GM23338 (cell line): ENCODE measurements at regions not wholly inside any gene's neighbourhood (a gene's known extent, or its start where the extent isn't known, plus 50 kb on each side); places are given as distances from the start of the nearest gene placed in this dataset.

Experiments
- ATAC-seq: fragments of 200-7000 bp; cut with Tn5 transposase; 3 replicates; pipeline ENCODE4 v1.9.1; 2020
- DNase-seq: peaks from one replicate; pipeline ENCODE4 v3.0.0-alpha.2; 2015; ENCODE audit warnings: low spot score
- H2AFZ ChIP-seq: fragments of 200-600 bp; sonication (generic); 2 replicates; pipeline ENCODE4 v1.8.0; 2016; ENCODE audit warnings: antibody characterized with exemption, mild to moderate bottlenecking, moderate library complexity
- H3F3A ChIP-seq: fragments of 200-600 bp; sonication (generic); replicated peaks from 2 replicates; pipeline ENCODE4 v1.8.0; 2017; ENCODE audit warnings: antibody characterized with exemption, mixed run types, low read depth
- H3K27ac ChIP-seq: fragments of 200-600 bp; sonication (generic); 2 replicates; pipeline ENCODE4 v1.6.1; 2016; ENCODE audit warnings: low read depth
- H3K27me3 ChIP-seq: fragments of 200-600 bp; sonication (generic); 2 replicates; pipeline ENCODE4 v1.8.0; 2016; ENCODE audit warnings: mild to moderate bottlenecking, mixed run types, moderate library complexity; ENCODE audit not compliant: insufficient read depth
- H3K36me3 ChIP-seq: fragments of 200-600 bp; sonication (generic); 2 replicates; pipeline ENCODE4 v1.8.0; 2016; ENCODE audit warnings: mild to moderate bottlenecking; ENCODE audit not compliant: insufficient read depth
- H3K4me1 ChIP-seq: fragments of 200-600 bp; sonication (generic); 2 replicates; pipeline ENCODE4 v1.8.0; 2016; ENCODE audit warnings: mild to moderate bottlenecking, moderate library complexity; ENCODE audit not compliant: insufficient read depth
- H3K4me2 ChIP-seq: fragments of 200-600 bp; sonication (generic); 2 replicates; pipeline ENCODE4 v1.7.1; 2017; ENCODE audit warnings: mixed run types
- H3K4me3 ChIP-seq: fragments of 200-600 bp; sonication (generic); 2 replicates; pipeline ENCODE4 v1.6.1; 2016; ENCODE audit warnings: mixed run types
- H3K79me2 ChIP-seq: fragments of 200-600 bp; sonication (generic); replicated peaks from 2 replicates; pipeline ENCODE4 v1.8.0; 2017; ENCODE audit warnings: mild to moderate bottlenecking; ENCODE audit not compliant: insufficient read depth
- H3K9me2 ChIP-seq: fragments of 200-600 bp; sonication (generic); 2 replicates; pipeline ENCODE4 v1.8.0; 2017; ENCODE audit not compliant: insufficient read depth
- H4K20me1 ChIP-seq: fragments of 200-600 bp; sonication (generic); replicated peaks from 2 replicates; pipeline ENCODE4 v1.8.0; 2017; ENCODE audit warnings: mild to moderate bottlenecking; ENCODE audit not compliant: insufficient read depth
- H3K27ac Mint-ChIP-seq: 2 replicates; pipeline ENCODE4 v1.8.0; 2020; ENCODE audit warnings: inconsistent platforms, mild to moderate bottlenecking, moderate library complexity, mixed read lengths
- H3K27me3 Mint-ChIP-seq: 3 replicates; pipeline ENCODE4 v1.8.0; 2022; ENCODE audit warnings: low read depth, mild to moderate bottlenecking, moderate library complexity, mixed read lengths, inconsistent platforms; ENCODE audit not compliant: insufficient read depth, poor library complexity
- H3K36me3 Mint-ChIP-seq: 3 replicates; pipeline ENCODE4 v1.8.0; 2021; ENCODE audit warnings: low read depth, mild to moderate bottlenecking, inconsistent platforms, moderate library complexity, mixed read lengths
- H3K4me1 Mint-ChIP-seq: 3 replicates; pipeline ENCODE4 v1.8.0; 2020; ENCODE audit warnings: mild to moderate bottlenecking, inconsistent platforms, mixed read lengths
- H3K4me3 Mint-ChIP-seq: 3 replicates; pipeline ENCODE4 v1.8.0; 2021; ENCODE audit warnings: moderate library complexity, mild to moderate bottlenecking, inconsistent platforms, mixed read lengths
- H3K9me3 Mint-ChIP-seq: 3 replicates; pipeline ENCODE4 v1.8.0; 2020; ENCODE audit warnings: moderate library complexity, mild to moderate bottlenecking, inconsistent platforms, mixed read lengths
- CREB1 ChIP-seq: fragments of 250-450 bp; sonication (Bioruptor Pico); IDR thresholded peaks from 2 replicates; pipeline ENCODE4 v1.5.0; 2020; ENCODE audit warnings: low read depth, mild to moderate bottlenecking, moderate library complexity
- CTCF ChIP-seq, 2 experiments: fragments of 200-600 bp in 1 of 2; sonication (generic) in 1 of 2; conservative IDR thresholded peaks; 2 replicates each; pipeline versions ENCODE4 v1.5.1 to v1.6.1; 2016 to 2017; ENCODE audit warnings: antibody characterized with exemption in 2 of 2, low read depth in 2 of 2, mild to moderate bottlenecking in 2 of 2, moderate library complexity in 1 of 2
- ETS1 ChIP-seq: IDR thresholded peaks from 2 replicates; pipeline ENCODE4 v1.6.1; 2016; ENCODE audit warnings: antibody characterized with exemption
- EZH2 ChIP-seq: fragments of 200-600 bp; sonication (generic); IDR thresholded peaks from one replicate; pipeline ENCODE4 v1.8.0; 2017; ENCODE audit warnings: antibody characterized with exemption, mild to moderate bottlenecking, low read depth; ENCODE audit not compliant: unreplicated experiment
- EZH2phosphoT487 ChIP-seq: fragments of 200-600 bp; sonication (generic); IDR thresholded peaks from one replicate; pipeline ENCODE4 v1.8.1; 2018; ENCODE audit warnings: antibody characterized with exemption; ENCODE audit not compliant: unreplicated experiment
- JUNB ChIP-seq: IDR thresholded peaks from one replicate; pipeline ENCODE4 v1.6.1; 2016; ENCODE audit warnings: antibody characterized with exemption; ENCODE audit not compliant: unreplicated experiment
- NANOG ChIP-seq: IDR thresholded peaks from 2 replicates; pipeline ENCODE4 v1.6.1; 2016; ENCODE audit warnings: antibody characterized with exemption, borderline replicate concordance
- POLR2AphosphoS5 ChIP-seq: IDR thresholded peaks from 2 replicates; pipeline ENCODE4 v1.6.1; 2016; ENCODE audit warnings: antibody characterized with exemption, low read depth
- REST ChIP-seq: IDR thresholded peaks from one replicate; pipeline ENCODE4 v1.6.1; 2018; ENCODE audit warnings: antibody characterized with exemption; ENCODE audit not compliant: unreplicated experiment
- STAT1 ChIP-seq: IDR thresholded peaks from one replicate; pipeline ENCODE4 v1.6.1; 2016; ENCODE audit warnings: antibody characterized with exemption; ENCODE audit not compliant: unreplicated experiment
- ZNF114 ChIP-seq: fragments of 250-450 bp; sonication (Bioruptor Pico); IDR thresholded peaks from 2 replicates; pipeline ENCODE4 v1.5.0; 2020; ENCODE audit warnings: mild to moderate bottlenecking, moderate library complexity
- ZNF331 ChIP-seq: fragments of 250-450 bp; sonication (Bioruptor Pico); IDR thresholded peaks from 2 replicates; pipeline ENCODE4 v1.5.0; 2020; ENCODE audit warnings: low read depth, mild to moderate bottlenecking, moderate library complexity
- ZNF462 ChIP-seq: fragments of 250-450 bp; sonication (Bioruptor Pico); IDR thresholded peaks from 2 replicates; pipeline ENCODE4 v1.5.0; 2020; ENCODE audit warnings: mild to moderate bottlenecking, moderate library complexity

- H3K36me3 ChIP-seq, result peaks cover 21% of the 10 kb centered on the region
- peaks cover 41% of the 10 kb centered on the region for H3K36me3 Mint-ChIP-seq
- DNase-seq, result no peak
- TF ChIP-seq EZH2phosphoT487 (no peak), REST (no peak), ZNF114 (CRISPR knock-in tag) (no peak), STAT1 (no peak), POLR2AphosphoS5 (no peak), CREB1 (CRISPR knock-in tag) (no peak), CTCF (conservative IDR thresholded peaks at IDR 0.05; ENCODE audit: low read depth in 2 of 2) (no peak), ETS1 (no peak), EZH2 (no peak), NANOG (no peak), ZNF331 (CRISPR knock-in tag) (no peak), JUNB (no peak), ZNF462 (CRISPR knock-in tag) (no peak)
- H3K4me1 Mint-ChIP-seq, result no peaks in the 10 kb centered on the region
- no peaks in the 10 kb centered on the region for H3K27me3 ChIP-seq
- no peak overlapping the region for H3K27ac Mint-ChIP-seq
- no peaks in the 10 kb centered on the region for H3K27me3 Mint-ChIP-seq
- H3K4me2 ChIP-seq, result no peak overlapping the region
- no peaks in the 10 kb centered on the region for H3K79me2 ChIP-seq
- no peak overlapping the region for H3K4me3 ChIP-seq
- H3K9me3 Mint-ChIP-seq, result peaks cover 45% of the 10 kb centered on the region
- peaks cover 18% of the 10 kb centered on the region for H3K9me2 ChIP-seq
- ATAC-seq, result no peak
- H3K4me1 ChIP-seq, result no peaks in the 10 kb centered on the region
- H3F3A ChIP-seq, result no peaks in the 10 kb centered on the region
- no peak overlapping the region for H3K27ac ChIP-seq
- H4K20me1 ChIP-seq, result no peaks in the 10 kb centered on the region
- H2AFZ ChIP-seq, result no peak overlapping the region
- H3K4me3 Mint-ChIP-seq, result no peak overlapping the region
These were observed 601.4 kb downstream of the ZEB2 start for GRCh38 chr2:143918465-143918989.
